ENCODE measurements at regions not wholly inside any gene's neighbourhood (a gene's known extent, or its start where the extent isn't known, plus 50 kb on each side); places are given as distances from the start of the nearest gene placed in this dataset.
"Not testable (repeated sequence)": the region's sequence is repeated elsewhere in the genome, so short reads cannot be mapped to it uniquely, and the experiment has no call there.

- DNase-seq: no peak
Measured at GRCh38 chr2:67571785-67572718, 174.9 kb downstream of the ETAA1 start.

GRCh38 chr2:67572721-67573435, 175.7 kb downstream of the ETAA1 start:
- no peak for DNase-seq

GRCh38 chr2:67574230-67574629, 177.1 kb downstream of the ETAA1 start:
- DNase-seq: no peak

GRCh38 chr2:67576226-67576625, 179.1 kb downstream of the ETAA1 start:
- DNase-seq: no peak

GRCh38 chr2:67576991-67577390, 179.9 kb downstream of the ETAA1 start:
- DNase-seq: no peak

GRCh38 chr2:67579216-67579615, 182.1 kb downstream of the ETAA1 start:
- no peak for DNase-seq

- no peak for DNase-seq
Measured at GRCh38 chr2:67579806-67580205, 182.7 kb downstream of the ETAA1 start.

GRCh38 chr2:67581751-67582150, 184.6 kb downstream of the ETAA1 start:
- no peak for DNase-seq

- DNase-seq: no peak
Measured at GRCh38 chr2:67583185-67583584, 186.1 kb downstream of the ETAA1 start.

GRCh38 chr2:67585400-67585799, 188.3 kb downstream of the ETAA1 start:
- no peak for DNase-seq

- not testable (repeated sequence) for DNase-seq
Measured at GRCh38 chr2:67589121-67589520, 192.0 kb downstream of the ETAA1 start.

GRCh38 chr2:67594522-67594921, 197.4 kb downstream of the ETAA1 start:
- not testable (repeated sequence) for DNase-seq

- no peak for DNase-seq
Measured at GRCh38 chr2:67596871-67597270, 199.7 kb downstream of the ETAA1 start.

- DNase-seq: no peak
Measured at GRCh38 chr2:67599561-67599960, 202.4 kb downstream of the ETAA1 start.

GRCh38 chr2:67600222-67600871, 203.2 kb downstream of the ETAA1 start:
- no peak for DNase-seq

GRCh38 chr2:67600946-67601345, 203.8 kb downstream of the ETAA1 start:
- DNase-seq: no peak

- no peak for DNase-seq
Measured at GRCh38 chr2:67604360-67604759, 207.2 kb downstream of the ETAA1 start.

GRCh38 chr2:67612576-67613042, 215.5 kb downstream of the ETAA1 start:
- DNase-seq: no peak

- DNase-seq: no peak
Measured at GRCh38 chr2:67613227-67613626, 216.1 kb downstream of the ETAA1 start.

- DNase-seq: no peak
Measured at GRCh38 chr2:67614454-67614853, 217.3 kb downstream of the ETAA1 start.

GRCh38 chr2:67616749-67617148, 219.6 kb downstream of the ETAA1 start:
- no peak for DNase-seq

- no peak for DNase-seq
Measured at GRCh38 chr2:67619204-67619603, 222.1 kb downstream of the ETAA1 start.

GRCh38 chr2:67623741-67624140, 226.6 kb downstream of the ETAA1 start:
- not testable (repeated sequence) for DNase-seq

All from NCI-H2171 (cell line).